HG02852 (cell line): ENCODE measurements at regions not wholly inside any gene's neighbourhood (a gene's known extent, or its start where the extent isn't known, plus 50 kb on each side); places are given as distances from the start of the nearest gene placed in this dataset.

ENCODE experiments used
- ATAC-seq: cut with Tn5 transposase; IDR thresholded peaks from one replicate; pipeline ENCODE4 v1.9.1; 2021; ENCODE audit warnings: mild to moderate bottlenecking, moderate library complexity; ENCODE audit not compliant: unreplicated experiment

DNA sequence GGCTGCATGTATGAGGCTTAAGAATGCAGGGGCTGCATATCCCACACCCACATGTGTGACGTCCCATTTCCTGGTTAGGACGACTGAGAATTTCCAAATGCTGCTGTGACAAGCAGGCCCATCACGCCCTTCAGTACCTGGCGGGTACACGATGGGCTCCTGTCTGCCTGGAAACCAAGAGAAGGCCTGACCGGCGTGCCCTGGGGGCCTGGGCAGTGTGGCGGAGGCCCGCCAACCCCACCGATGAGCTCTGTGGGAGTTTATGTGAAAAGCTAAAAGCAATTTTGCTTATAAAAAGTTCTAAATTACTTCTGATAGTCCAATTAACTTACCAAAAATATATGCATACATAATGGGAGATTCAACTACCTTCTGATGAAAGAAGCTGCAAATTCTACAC is 837.3 kb downstream of the GALR1 start:
- ATAC-seq, result no peak

DNA sequence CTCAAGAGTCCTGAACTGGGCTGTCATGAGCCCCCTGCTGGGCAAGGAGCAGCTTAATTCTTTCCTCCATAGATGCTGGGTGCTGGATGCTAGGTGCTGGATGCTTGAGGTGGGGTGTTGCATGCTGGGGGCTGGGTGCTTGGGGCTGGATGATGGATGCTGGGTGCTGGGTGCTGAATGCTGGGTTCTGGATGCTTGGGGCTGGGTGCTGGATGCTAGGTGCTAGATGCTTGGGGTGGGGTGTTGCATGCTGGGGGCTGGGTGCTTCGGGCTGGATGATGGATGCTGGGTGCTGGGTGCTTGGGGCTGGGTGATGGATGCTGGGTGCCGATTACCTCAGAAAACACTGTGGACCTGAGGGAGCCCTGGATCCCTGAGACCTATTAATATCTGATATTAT is 837.7 kb downstream of the GALR1 start:
- ATAC-seq, result no peak

- no peak for ATAC-seq
Measured at GRCh38 chr18:78090584-78090983, 840.9 kb downstream of the GALR1 start.

GRCh38 chr18:78092901-78093300 is 843.3 kb downstream of the GALR1 start:
- ATAC-seq, result no peak

DNA sequence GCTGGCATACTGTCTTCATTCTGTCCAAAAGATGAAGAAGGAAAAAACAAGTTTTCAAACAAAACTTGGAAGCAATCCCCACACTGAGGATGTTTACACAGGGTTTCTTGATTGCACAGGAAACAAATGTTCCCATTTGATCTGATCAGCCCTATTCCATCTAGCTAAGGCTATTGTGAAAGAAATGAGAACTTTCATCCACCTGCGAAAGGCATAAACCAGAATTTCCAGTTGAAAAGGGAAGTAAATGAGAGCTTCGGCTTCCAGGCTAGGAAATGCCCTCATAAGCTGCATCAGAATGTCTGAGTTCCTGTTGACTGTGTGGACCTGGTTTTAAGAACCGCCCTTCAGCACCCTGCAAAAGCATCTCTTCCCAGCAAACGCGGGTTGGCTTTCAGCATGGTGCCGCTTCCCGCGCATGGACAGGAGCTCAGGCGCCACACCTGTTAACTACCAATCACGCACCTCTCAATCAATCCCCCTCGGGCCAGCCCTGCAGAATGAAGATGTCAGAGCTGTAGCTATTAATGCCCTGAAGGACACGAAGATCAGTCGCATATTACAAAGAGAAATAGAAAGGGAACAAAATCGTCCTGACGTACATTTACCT is 850.4 kb downstream of the GALR1 start:
- ATAC-seq, result no peak

GRCh38 chr18:78101091-78101490 is 851.4 kb downstream of the GALR1 start:
- ATAC-seq, result no peak

GRCh38 chr18:78102135-78102534 is 852.5 kb downstream of the GALR1 start:
- ATAC-seq, result no peak

DNA sequence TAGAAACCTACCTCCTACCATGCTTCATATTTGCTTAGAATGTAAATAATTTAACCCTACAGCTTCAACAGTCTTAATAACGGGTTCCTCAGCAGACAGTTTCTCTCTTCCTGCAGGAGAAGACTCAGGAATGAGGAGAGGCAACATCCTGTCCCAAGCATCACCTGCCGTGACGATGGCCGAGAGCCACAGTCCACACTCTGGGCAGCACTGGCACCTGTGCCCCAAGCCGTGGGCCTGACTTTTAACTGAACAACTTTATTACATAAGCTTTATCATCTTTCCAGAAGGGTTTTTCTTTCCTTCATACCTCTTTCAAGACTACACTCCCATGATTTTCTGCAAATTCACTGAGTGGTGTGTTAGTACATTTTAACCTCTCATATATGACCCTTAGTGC is 856.0 kb downstream of the GALR1 start:
- no peak for ATAC-seq

DNA sequence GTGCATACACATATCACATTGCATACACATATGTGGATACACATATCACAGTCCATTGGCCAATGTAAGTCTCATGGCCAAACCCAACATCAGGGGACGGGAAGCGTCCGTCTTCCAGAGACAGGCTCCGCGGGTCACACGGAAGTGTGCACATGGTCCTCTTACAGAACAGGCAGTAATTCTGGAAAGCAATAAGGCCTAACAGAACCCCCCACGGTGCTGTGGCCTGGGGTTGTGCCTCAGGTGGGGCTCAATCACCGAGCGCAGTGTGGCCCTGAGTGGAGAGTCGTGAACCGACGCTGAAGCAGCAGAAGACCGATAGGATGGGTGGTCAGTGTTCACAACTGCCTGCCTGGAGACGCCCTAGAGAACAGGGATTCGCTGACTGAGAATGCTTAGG is 857.3 kb downstream of the GALR1 start:
- ATAC-seq, result no peak

DNA sequence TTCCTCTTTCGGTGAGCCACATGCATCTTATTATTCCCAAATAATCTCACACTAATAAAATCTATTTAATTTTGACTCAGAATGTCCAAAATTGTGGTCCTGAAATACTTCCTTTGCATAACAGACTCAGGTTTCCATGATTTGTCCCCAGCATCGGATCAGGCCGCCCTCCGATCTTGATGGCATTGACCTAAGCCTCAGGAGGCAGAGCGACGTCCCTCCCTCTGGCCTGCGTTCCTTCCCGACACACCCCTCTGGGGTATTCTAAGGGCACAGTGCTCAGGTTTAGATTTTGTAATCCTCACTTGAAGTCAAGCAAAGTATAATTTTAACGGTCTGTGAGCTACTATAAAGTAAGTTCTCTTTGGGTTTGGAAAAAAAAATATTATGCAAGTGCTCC is 857.7 kb downstream of the GALR1 start:
- no peak for ATAC-seq

GRCh38 chr18:78108554-78108953 is 858.9 kb downstream of the GALR1 start:
- no peak for ATAC-seq

- no peak for ATAC-seq
Measured at GRCh38 chr18:78113136-78113939, 863.7 kb downstream of the GALR1 start.

- ATAC-seq, result no peak
Measured at GRCh38 chr18:78113940-78114251, 864.2 kb downstream of the GALR1 start.

DNA sequence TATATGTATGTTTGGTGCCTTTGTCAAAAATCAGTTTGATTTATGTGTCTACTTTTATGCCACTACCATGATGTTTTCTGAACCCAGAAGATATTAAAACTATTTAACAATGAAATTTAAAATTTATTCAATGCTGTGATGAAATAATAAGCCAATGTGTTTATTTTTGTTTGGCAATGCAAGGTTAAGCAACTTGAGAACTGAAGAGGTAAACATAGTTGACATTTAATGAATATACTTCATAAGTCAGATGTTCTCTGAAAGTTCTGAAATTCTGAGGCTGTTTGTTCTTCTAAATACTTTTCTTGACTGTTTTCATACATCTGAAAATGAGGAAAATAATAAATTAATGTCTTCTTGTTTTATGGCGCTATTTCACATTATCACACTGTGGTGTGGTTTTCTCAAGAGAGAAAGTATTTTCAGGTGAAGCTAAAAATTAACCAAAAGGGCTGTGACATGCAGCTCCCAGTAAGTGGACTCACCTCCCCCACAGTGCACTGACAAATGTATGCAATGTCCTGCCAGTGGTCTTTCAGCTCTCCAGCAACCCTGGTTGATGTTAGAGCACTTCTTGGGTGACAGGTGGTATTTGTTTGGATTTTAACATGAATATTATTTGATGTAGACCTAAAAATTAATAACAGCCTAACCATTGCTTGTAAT is 863.6 kb upstream of the SALL3 start:
- ATAC-seq, result no peak

DNA sequence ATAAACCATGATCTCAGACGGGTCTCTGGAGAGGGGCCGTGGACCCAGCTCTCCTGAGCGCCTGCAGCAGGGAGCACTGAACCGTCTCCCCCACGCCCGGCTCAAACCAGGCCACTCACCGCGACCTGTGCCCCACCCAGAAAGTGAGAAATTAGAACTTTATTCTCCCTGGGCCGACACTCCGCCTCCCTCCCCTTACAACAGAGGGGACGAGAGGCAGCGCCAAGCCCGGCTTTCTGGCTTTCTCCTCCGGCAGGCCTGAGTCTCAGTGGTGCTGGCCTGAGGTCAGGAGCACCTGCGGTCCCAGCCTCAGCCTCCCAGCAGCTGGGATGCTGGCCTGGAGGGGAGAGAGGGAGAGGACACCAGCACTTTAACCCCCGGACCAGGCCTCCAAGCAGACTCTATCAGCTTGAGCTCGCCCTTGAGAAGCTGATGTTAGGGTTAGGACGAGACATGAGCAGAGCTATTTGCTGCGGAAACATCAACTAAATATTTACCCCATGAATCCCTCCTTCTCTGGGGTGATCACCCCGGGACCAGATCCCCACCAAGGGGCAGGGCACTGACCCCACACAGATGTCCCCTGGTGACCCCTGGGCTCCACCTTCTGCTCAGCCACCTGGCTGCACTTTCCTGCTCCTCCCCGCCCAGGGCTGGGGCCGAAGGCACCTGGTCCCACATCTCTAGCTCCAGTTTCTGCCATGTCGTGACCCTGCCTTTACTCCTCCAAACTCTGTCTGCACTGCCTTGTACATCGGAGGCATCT is 856.3 kb upstream of the SALL3 start:
- no peak for ATAC-seq

DNA sequence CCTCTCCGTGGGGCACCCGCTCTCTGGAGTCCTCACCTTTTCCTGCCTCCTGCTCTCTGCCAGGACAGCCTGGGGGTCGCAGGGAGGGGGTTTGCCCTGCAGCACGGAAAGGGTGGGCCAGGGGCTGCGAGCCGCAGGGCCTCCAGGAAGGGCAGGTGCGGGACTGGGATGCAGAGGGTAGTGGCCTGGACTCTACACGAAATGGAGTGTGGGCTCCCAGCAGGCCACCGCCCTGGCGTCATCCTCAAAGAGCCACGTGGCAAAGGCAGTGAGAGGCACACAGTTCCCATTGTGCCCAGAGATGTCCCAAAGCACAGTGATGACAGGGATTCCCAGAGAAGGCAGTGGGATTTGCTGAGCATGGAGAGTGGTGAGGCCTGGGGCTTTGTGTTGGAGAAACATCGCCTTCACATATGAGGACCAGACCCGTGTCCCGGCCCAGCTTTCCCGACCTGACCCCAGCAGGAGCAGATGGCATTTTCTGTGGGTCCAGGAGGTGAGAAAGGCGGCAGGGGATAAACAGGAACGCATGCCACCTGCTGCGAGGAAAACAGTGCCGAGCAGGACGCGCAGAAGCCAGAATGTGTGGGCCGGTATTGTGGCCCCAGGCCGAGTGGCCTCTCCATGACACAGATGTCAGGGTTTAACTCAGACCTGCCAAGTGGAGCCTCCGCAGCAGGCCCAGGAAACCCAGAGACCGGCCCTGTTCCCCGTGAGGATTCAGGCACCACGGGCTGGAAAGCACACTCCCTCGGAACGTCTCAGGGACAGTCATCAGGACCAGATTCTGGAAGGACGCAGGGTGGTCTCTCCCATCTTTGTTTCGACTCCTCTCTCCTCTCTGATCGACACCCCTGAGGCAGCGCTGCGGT is 855.5 kb upstream of the SALL3 start:
- no peak for ATAC-seq

DNA sequence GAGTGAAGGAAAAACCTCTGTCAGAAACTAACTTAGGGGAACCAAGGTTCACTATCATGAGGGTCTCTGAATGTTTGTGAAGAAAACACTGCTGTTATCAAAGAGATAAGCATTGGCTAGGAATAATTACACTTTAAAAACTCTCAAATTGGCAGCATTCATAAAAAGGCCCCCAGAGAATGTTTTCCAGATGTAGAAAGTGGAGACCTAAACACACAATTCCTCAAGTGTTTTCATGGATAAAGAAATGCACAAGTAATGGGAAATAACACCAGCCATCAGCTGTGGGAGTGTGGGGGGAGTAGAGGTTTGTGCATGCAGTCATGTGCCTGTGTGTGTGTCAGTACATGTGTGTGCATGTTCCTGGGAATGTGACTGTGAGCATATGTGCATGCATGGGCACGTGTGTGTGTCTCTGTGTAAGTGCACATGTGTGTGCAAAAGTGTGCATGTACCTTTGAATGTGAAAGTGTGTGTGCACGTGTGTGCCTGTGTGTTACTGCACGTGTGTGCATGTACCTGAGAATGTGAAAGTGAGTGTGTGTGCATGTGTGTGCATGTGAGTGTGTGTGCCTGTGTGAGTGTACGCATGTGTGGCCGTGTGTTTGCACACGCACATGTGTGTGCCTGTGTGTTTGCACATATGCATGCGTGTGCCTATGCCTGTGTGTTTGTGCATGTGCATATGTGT is 854.3 kb upstream of the SALL3 start:
- no peak for ATAC-seq

GRCh38 chr18:78126106-78126505 is 853.5 kb upstream of the SALL3 start:
- no peak for ATAC-seq

DNA sequence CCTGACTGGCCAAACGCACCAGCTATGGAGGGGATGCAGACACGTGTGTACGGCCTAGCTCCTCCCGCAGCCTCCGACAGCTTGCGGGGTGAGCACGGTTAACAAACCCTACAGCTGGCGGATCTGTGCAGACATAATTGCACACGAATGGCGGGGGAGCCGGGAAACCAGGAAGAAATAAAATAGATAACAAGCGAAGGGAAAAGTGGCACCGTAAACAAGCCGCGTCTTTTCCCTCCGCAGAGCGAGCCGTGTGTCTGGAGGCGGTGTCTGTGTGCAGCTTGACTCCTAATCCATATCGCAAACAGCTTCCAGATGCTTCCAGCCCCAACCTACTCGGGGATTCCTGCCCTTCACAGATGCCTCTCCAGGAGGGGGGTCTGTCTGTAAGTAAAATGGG is 853.1 kb upstream of the SALL3 start:
- no peak for ATAC-seq

DNA sequence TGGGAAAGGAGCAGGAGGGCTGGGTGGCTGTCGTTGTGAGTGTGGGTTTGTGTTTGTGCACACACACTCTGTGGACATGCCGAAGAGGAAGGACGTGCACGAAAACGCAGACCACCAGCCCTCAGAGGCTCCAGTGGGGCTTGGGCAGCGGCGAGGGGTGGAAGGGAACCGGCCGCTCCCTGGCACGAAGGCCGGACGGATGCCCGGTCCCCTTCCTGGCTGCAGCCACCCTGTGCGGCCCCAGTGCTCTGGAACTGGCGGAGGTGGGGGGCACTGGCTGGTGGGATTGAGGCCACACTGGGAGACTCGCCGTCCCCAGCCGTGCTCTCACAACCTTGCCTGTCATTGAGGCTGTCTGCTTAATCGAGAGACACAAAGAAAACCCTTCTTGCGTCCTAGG is 852.6 kb upstream of the SALL3 start:
- no peak for ATAC-seq
